RPMI7951 (cell line): ENCODE measurements at regions not wholly inside any gene's neighbourhood (a gene's known extent, or its start where the extent isn't known, plus 50 kb on each side); places are given as distances from the start of the nearest gene placed in this dataset.
"Not testable (repeated sequence)": the region's sequence is repeated elsewhere in the genome, so short reads cannot be mapped to it uniquely, and the experiment has no call there.

Experiments used
- DNase-seq: peaks from one replicate; pipeline ENCODE4 v3.0.0-alpha.2; 2012; ENCODE audit warnings: low read depth

DNA sequence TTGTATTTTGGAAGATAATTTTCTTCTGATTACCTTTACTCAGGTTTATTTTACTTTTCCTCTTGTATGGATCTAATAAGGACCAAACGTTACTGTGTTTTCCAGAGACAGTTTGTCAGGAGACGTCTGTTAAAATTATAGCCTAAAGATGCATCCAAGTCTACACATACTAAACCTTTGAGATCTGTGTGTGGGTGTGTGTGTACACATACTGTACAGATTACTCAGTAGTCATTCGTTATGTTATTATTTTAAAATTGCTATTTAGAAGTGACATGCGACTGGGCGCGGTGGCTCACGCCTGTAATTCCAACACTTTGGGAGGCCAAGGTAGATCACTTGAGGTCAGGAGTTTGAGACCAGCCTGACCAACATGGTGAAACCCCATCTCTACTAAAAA is 51.6 kb upstream of the CNTLN start:
- DNase-seq = no peak

DNA sequence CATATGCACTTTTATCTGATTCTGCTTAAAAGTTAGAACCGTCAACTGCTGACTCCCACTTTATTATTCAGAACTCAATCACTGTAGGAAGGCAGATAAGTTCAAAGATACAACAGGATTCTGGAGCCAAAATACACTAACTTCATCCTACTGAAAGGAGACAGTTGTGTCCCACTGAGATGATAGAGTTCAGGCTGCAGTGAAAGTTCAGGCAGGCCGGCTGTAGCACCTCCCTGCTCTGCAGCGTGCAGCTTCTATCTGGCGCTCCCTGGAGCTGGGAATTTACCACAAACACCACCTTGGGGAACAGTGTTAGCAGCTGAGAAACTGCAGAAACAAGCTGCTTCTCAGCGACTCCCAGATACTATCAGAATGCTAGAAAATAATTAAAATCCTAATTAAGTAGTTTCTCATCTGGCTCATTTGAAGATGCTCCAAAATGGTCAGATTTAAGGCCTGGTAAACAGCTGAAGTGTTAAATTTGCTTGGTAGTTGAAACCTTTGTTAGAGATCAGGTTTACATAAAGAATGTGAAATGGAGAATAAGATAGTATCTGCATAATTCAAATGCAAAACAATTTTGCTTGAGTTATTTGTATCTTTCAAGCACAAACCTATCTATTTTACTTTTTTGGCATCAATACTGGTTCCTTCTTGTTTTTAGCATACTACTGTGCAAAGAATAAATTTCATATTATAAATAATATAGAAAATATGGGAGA is 52.3 kb upstream of the CNTLN start:
- no peak for DNase-seq

DNA sequence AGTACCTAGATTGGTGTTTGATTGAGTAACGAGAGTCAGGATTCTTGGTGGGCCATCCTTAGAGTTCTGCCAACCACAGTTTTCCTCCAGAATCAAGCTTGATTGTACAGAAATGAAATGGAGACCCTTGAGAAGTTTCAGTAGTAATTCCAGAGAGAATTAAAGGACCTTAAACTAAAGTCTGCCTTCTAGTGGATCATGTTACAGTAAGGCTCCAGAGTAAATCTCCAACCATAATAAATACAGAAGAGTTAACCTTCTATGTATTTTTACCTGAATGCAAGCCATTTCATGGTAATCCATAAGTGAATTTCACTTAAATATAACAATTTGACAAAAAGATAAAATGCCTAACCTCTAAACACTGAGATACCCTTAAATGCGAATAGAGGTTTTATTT is 53.0 kb upstream of the CNTLN start:
- no peak for DNase-seq

DNA sequence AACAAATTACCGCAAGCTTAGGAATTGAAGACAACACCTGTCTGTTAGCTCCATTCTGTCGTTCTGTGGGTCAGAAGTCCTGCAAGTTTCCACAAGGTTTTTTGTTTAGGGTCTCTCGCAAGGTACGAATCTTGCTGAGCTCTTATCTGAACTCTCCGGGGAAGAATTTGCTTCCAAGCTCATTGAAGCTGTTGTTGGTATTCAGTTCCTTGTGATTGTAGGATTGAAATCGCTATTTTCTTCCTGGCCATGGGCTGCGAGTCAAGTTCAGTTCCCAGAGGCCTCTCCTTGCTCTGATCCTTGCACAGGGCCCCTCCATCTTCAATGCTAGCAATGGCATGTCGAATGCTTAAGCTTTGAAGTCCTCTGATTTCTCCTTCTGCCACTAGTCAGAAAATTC is 53.5 kb upstream of the CNTLN start:
- DNase-seq = no peak

DNA sequence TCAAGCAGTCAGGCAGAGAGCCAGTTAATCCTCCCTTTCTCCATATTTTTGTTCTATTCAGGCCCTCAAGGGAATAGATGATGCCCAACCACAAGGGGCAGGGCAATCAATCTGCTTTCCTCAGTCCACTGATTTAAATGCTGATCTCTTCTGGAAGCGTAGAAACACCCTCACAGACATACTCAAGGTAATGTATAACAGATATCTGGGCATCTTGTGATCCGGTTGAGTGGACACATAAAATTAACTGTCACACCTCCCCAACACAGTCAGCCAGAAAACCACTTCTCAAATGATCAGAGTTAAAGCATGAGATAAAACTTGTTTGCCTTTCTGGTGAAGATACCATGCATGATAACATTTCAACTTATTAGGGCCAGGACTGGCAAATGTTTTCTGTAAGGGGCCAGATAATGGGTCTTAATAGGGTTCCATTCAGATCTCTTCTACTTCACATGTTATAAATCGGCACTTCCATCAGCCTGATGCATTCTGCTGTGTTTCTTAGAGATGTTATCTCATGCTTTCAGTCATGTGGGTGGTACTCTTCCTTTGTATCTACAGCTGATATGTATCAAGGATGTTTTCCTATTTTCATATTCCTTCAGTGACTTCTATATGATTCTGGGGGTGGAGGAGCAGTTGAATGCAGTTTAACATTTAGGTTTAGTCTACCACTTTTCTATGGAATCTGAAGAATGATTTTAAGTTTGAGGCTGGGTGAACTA is 58.9 kb upstream of the CNTLN start:
- no peak for DNase-seq

DNA sequence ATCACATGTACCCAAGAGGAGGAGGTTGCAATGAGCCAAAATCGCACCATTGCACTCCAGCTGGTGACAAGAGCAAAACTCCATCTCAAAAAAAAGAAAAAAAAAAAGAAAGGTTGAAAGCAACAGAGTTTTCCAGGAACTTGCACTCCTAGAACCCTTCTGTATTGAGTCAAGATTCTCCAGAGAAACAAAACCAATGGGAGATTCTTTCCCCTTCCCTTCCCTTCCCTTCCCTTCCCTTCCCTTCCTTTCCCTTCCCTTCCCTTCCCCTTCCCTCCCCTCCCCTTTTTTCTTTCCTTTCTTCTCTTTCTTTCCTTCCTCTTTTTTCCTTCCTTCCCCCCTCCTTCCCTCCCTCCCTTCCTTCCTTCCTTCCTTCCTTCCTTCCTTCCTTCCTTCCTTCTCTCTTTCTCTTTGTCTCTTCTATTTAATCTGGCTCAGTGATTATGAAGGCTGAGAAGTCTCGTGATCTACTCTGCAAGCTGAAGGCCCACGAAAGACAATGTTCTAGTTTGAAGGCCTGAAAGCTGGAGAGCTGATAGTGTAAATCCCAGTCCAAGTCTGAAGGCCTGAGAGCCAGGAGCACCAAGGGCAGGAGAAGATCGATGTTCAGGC is 59.6 kb upstream of the CNTLN start:
- no peak for DNase-seq

DNA sequence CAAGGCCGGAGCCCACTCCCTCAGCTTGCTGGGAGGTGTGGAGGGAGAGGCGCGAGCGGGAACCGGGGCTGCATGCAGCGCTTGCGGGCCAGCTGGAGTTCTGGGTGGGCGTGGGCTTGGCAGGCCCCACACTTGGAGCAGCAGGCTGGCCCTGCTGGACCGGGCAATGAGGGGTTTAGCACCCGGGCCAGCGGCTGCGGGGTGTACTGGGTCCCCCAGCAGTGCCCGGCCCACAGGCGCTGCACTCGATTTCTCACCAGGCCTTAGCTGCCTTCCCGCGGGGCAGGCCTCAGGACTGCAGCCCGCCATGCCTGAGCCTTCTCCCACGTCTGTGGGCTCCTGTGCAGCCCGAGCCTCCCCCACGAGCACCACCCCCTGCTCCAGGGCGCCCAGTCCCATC is 62.3 kb upstream of the CNTLN start:
- DNase-seq = not testable (repeated sequence)

DNA sequence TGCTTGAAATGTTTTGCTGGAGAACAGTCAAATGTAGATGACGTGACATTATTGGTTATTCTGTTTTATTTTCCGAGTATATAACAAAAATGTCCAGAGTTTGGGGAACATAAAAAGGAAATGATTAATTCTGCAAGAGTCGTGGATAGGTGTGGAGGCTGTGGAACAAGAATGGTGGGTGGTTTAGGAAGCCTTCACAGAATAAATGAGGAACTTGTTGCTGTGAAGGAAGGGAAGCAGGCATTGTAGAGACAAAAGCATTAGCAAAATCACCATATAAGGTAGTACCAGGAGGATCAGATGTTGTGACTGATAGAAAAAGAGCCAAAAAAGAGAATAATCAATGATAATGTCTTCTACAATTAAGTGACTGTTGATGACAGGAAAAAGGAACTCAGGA is 66.2 kb upstream of the CNTLN start:
- no peak for DNase-seq

DNA sequence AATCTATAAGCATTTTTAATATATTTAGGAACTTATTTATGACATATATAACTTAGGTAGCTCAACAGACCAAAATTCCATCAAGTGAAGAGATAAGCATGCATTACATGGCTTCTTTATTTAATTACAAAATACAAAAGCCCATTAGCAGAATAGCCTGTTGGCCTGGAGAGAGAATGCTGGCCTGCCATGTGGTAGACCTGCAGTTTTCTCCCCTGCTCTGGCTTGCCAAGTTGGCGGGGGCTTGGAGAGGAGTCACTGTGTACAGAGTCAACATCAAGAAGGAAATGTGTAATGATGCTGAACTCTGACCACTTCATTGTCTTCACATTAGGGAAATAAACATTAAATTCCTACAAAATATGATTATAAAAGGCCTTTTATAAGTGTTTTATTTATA is 69.8 kb upstream of the CNTLN start:
- DNase-seq = no peak

DNA sequence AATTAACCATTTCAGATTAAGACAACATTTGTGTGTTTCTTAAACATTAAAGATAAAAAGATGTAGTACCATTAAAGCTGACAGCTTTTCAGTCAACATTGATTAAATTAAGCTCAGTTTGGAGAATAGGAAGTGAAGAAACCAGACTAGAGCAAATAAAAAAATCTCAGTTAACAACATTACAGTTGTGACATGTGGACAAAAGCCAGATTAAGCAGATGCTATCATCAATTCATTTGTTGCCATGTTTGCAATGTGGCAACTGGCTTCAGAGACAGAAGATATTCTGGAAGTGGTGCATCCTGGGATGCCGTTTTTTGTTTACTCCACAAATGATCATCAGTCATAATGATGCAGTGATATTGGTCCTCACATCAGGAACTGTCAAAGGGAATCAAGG is 70.3 kb upstream of the CNTLN start:
- DNase-seq = no peak

DNA sequence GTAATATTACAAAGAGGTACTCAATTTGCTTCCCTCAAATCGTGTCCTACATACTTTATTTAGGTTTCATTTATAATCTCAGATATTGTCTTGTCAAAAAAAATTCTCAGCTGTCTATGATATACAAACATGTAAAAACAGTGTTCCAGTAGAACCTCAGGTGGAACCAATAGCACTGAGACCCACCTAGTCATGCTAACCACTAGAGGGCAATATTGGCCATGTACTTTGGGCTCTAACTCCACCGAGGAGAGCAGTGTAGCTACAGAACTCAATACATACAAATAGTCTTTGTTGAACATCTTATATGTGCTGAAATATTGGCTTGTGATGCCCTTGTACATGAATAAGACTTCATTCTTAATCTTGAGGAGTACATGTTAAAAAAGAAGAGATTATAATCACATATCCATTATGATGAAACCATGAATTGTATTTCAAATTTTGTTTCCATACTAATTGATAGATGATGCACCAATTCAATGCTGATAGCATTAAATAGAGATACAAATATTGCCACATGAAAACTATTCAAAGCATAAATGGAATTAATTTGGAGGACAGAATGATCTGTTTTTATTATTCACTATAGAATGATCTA is 71.2 kb upstream of the CNTLN start:
- peak; percentile 51 for DNase-seq

DNA sequence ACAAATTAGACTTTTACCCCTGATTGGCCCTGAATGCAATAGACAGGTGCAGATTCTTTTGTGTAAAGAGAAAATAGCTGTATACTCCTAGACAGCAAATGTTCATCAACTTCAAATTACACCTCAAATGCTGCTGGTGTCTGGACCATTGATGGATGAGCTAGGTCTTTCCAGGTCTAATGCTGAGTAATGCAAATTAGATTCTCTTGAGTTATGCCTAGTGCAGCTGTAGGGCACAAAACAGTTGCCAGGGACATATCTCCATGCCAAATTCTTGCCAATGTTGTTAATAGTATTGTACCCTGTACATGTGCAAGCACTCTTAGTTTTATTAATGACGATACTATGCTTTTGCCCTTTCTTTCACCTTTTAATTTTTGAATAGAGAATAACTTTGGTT is 72.3 kb upstream of the CNTLN start:
- DNase-seq = no peak

DNA sequence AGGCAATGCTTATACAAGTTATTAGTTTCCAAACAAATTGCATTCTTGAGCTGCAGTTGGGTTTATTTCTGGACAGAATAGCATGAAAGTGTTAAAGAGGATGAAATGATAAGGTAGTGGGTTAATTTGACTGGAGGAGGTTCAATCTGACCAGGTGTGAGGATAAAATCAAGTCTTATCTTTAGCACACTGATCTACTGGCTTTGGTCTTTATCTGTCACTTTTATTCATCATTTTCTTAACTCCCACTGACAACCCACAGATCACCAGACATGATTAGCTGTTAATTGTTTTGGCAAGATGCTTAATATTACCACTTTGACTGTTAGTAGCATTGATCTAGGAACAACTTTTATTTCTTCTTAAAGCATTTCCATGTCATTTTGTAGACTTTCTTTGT is 74.4 kb upstream of the CNTLN start:
- DNase-seq = no peak

DNA sequence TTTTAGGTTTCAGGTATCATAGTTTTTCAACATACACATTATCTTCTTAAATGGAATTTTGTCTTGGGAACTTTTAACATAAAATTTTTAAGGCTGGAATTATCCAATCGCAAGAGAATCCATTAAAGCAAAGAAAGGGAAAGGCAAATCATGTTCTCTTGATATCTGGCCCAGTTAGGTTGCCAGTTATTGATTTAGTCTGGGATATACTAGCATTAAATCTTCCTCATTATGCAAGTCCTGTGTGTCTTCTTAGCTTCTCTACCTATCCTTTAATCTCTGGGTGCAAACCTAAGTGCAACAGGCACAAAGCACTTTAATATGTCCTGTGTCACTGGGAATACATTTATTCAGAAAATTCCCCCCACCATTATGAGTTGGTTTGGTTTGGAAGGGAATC is 75.4 kb upstream of the CNTLN start:
- no peak for DNase-seq

DNA sequence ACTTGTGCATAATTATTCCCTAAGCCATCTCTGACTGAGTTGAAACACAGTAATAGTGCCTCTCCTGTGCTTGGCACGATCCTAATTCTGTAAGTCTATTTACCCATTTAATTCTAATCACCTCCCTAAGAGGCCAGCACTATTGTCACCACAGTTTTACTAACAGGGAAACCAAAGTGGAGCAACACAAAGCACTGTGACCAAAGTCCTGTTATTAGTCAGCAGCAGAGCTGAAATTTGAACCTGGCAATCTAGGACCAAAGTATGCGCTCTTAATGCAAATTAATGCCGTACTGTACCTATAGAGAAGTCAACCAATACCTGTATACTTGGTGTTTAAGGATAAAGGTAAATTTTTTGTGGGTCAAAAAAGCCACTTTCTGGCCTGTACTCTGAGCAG is 77.1 kb upstream of the CNTLN start:
- DNase-seq = no peak

DNA sequence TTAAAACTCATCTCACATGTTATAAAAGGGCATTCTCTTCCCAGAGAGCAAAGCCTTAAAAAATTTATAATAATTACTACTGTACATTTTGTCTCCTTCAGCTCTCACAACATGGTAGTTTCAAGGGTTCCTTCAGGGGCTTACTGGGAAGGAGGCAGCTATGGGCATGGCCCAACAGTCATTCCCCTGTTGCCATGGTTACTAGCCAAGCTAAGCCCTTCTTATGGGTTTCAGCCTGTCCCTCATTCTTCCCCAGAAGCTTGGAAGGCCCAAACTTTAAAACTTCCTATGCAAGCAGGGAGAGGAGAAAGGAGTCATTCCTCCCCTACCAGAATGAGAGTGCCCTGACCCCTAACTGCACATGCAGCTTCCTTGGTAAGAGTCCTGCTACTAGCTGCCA is 82.2 kb upstream of the CNTLN start:
- peak; percentile 6 for DNase-seq

DNA sequence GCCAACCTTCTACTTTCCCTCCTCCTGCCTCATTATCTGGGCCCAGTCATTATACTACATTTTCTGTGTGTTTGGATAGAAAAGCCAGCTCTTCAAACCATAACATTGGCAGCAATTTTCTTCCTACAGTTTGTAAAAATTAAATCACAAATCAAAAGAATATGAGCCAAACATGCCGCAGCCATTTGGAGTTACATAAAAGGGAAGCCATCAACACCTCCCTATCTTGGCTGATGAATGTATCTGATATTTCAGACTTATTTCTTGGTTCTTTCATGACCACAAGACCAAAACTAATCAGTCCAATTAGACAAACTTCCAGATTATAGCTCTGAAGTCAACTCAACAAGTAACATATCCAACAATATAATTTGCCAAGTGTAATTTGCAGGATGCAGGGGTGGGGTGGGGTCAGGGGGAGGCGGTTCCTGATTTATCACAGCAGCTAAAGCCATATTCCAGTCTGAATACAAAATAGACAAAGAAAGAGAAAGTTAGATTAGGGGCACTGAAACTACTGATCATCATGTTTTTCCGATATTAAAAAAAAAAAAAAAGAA is 89.4 kb upstream of the CNTLN start:
- DNase-seq = no peak

DNA sequence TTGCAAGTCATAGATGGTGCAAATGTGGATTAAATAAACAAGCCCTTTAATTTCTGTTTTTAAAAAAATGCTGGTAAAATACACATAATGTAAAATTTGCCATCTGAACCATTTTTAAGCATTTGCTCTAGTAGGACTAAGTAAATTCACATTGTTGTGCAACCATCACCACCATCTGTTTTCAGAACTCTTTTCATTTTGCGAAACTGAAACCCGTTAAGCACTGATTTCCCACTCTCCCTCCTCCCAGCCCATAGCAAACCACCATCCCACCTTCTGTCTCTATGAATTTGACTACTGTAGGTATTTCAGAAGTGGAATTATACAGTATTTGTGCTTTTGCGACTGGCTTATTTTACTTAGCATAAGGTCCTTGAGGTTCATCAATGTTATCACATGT is 103.3 kb upstream of the CNTLN start:
- no peak for DNase-seq

DNA sequence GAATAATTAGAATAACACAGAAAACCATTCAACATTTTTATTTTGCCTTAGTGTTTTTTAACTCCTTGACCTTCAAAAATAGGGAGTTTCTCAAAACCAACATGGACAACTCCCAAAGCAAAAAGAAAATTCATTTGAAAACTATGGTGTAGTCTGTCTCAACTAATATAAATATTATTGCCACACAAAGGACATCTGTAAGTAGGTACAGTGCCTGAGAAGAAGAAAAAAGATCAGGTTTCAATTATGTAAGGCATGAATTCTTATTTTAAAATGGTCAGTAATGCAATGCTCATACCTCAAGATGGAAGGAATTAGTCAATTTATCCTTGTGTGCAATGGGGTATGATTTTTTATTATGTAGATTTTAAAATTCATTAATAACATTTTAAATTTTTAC is 109.6 kb upstream of the CNTLN start:
- no peak for DNase-seq

DNA sequence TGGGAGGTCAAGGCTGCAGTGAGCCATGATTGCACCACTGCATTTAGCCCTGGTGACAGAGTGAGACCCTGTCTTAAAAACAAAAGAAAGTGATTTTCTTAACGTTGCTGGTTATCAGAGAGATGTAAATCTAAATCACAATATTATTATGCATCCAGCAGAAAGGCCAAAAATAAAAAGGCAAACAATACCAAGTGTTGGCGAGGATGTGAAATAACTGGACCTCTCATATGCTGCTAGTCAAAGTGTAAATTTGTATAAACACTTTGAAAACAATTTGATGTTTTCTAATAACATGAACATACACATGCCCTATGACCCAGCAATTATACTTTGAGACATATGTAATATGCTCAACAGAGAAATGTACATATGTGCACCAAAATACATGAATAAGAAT is 110.7 kb upstream of the CNTLN start:
- DNase-seq = no peak

DNA sequence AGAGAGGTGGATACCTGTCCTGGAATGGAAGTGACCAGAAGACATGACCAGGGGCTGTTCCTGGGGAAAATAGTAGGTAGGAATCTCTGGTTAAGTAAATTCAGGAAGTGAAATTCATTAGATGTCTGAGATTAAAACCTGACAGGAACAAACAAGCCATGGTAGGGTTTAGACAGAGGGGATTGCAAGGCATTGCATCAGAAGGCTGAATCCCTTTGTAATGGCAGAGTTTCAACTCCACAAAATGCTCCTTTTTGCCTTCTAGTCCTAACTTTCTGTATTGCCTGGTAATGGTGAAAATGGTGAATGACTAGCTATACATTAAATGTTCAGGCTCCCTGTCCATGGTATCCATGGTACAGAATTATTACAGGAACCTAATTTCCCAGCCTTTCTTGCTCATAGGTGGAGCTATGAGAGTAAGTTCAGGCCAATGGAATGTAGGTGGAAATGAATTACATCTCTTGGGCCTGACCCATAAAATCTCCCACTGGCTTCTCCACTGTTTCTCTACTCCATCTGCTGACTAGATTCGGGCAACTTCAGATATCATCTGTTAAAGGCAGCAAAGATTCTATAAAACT is 113.4 kb upstream of the CNTLN start:
- DNase-seq = no peak

DNA sequence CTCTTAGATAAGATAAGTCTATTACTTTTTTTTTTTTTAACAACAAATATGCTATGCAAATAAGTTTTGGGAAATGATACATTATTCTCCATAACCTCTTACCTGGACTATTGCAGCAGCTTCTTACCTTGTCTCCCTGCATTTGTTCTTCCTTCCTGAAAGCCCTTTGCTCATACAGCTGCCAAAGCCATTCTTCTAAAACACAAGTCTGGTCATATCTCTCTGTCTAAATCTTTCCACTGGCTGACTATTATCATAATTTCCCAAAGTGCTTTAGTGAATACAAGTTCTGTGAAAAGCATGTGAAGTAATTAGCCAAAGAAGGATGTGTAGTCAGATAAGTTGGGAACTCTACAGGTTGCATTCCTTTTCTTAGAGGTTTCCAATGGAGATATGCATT is 115.4 kb upstream of the CNTLN start:
- DNase-seq = no peak
